ENCODE measurements at regions not wholly inside any gene's neighbourhood (a gene's known extent, or its start where the extent isn't known, plus 50 kb on each side); places are given as distances from the start of the nearest gene placed in this dataset.
"Not testable (repeated sequence)": the region's sequence is repeated elsewhere in the genome, so short reads cannot be mapped to it uniquely, and the experiment has no call there.

GRCh38 chr1:189619682-189620332 lies 857.9 kb downstream of the BRINP3 start:
- DNase-seq = no peak

GRCh38 chr1:189620471-189620870 lies 857.2 kb downstream of the BRINP3 start:
- DNase-seq = no peak

GRCh38 chr1:189623336-189623735 lies 854.3 kb downstream of the BRINP3 start:
- DNase-seq = no peak

- no peak for DNase-seq
These were observed 850.2 kb downstream of the BRINP3 start for GRCh38 chr1:189627427-189627826.

GRCh38 chr1:189628857-189629256 lies 848.8 kb downstream of the BRINP3 start:
- DNase-seq = no peak

GRCh38 chr1:189633658-189634057 lies 844.0 kb downstream of the BRINP3 start:
- no peak for DNase-seq

- no peak for DNase-seq
These were observed 840.6 kb downstream of the BRINP3 start for GRCh38 chr1:189637041-189637440.

GRCh38 chr1:189644156-189644555 lies 833.5 kb downstream of the BRINP3 start:
- DNase-seq = not testable (repeated sequence)

GRCh38 chr1:189644970-189645369 lies 832.7 kb downstream of the BRINP3 start:
- DNase-seq = no peak

GRCh38 chr1:189646066-189646465 lies 831.6 kb downstream of the BRINP3 start:
- DNase-seq = no peak

- DNase-seq = no peak
These were observed 822.8 kb downstream of the BRINP3 start for GRCh38 chr1:189654906-189655305.

- DNase-seq = no peak
These were observed 820.8 kb downstream of the BRINP3 start for GRCh38 chr1:189656628-189657530.

- DNase-seq = no peak
These were observed 819.9 kb downstream of the BRINP3 start for GRCh38 chr1:189657715-189658114.

GRCh38 chr1:189658381-189658780 lies 819.3 kb downstream of the BRINP3 start:
- DNase-seq = no peak

- no peak for DNase-seq
These were observed 817.9 kb downstream of the BRINP3 start for GRCh38 chr1:189659731-189660130.

GRCh38 chr1:189662190-189662589 lies 815.5 kb downstream of the BRINP3 start:
- no peak for DNase-seq

GRCh38 chr1:189669846-189670245 lies 807.8 kb downstream of the BRINP3 start:
- no peak for DNase-seq

GRCh38 chr1:189673217-189673616 lies 804.4 kb downstream of the BRINP3 start:
- no peak for DNase-seq

GRCh38 chr1:189675712-189676244 lies 801.9 kb downstream of the BRINP3 start:
- no peak for DNase-seq

GRCh38 chr1:189678779-189679178 lies 798.9 kb downstream of the BRINP3 start:
- DNase-seq = no peak

GRCh38 chr1:189681252-189681919 lies 796.3 kb downstream of the BRINP3 start:
- DNase-seq = no peak

GRCh38 chr1:189682591-189682990 lies 795.1 kb downstream of the BRINP3 start:
- no peak for DNase-seq

GRCh38 chr1:189686288-189686687 lies 791.4 kb downstream of the BRINP3 start:
- no peak for DNase-seq
